Epithelial cell of proximal tubule (primary cell): ENCODE measurements at regions not wholly inside any gene's neighbourhood (a gene's known extent, or its start where the extent isn't known, plus 50 kb on each side); places are given as distances from the start of the nearest gene placed in this dataset.
A peak's percentile ranks its signal among the peaks of the same experiment; 100 is the strongest.
"Not testable (repeated sequence)": the region's sequence is repeated elsewhere in the genome, so short reads cannot be mapped to it uniquely, and the experiment has no call there.

Experiments
- DNase-seq: peaks from one replicate; pipeline ENCODE4 v3.0.0-alpha.2; 2011; ENCODE audit warnings: low read depth
- H3K4me3 ChIP-seq: 2 replicates; pipeline ENCODE4 v1.5.1; 2011; ENCODE audit warnings: low read depth, mild to moderate bottlenecking, low read length
- CTCF ChIP-seq: conservative IDR thresholded peaks from 2 replicates; pipeline ENCODE4 v1.5.1; 2012; ENCODE audit warnings: low read depth, mild to moderate bottlenecking, low read length

- H3K4me3 ChIP-seq = no peak overlapping the region
- no peak for TF ChIP-seq CTCF
Measured at GRCh38 chr7:20534543-20534942, 80.9 kb upstream of the ABCB5 start.

GRCh38 chr7:20535541-20535940, 79.9 kb upstream of the ABCB5 start:
- DNase-seq = no peak
- no peak overlapping the region for H3K4me3 ChIP-seq
- TF ChIP-seq CTCF = no peak

More at GRCh38 chr7:20534543-20534942, 80.9 kb upstream of the ABCB5 start:
- DNase-seq = no peak

- peak; percentile 55 for TF ChIP-seq CTCF
- no peak for DNase-seq
- no peak overlapping the region for H3K4me3 ChIP-seq
Measured at GRCh38 chr7:20539201-20539600, 76.3 kb upstream of the ABCB5 start.

GRCh38 chr7:20541608-20542349, 73.7 kb upstream of the ABCB5 start:
- no peak for TF ChIP-seq CTCF
- no peak overlapping the region for H3K4me3 ChIP-seq
- DNase-seq = no peak

GRCh38 chr7:20542594-20542993, 72.9 kb upstream of the ABCB5 start:
- no peak overlapping the region for H3K4me3 ChIP-seq
- no peak for DNase-seq
- no peak for TF ChIP-seq CTCF

GRCh38 chr7:20543500-20543899, 72.0 kb upstream of the ABCB5 start:
- H3K4me3 ChIP-seq = no peak overlapping the region
- TF ChIP-seq CTCF = no peak
- no peak for DNase-seq

GRCh38 chr7:20545016-20545415, 70.5 kb upstream of the ABCB5 start:
- TF ChIP-seq CTCF = no peak
- DNase-seq = no peak
- no peak overlapping the region for H3K4me3 ChIP-seq

GRCh38 chr7:20546958-20547357, 68.5 kb upstream of the ABCB5 start:
- DNase-seq, H3K4me3 ChIP-seq: not testable (repeated sequence)
